VCaP (cell line): ENCODE measurements at regions not wholly inside any gene's neighbourhood (a gene's known extent, or its start where the extent isn't known, plus 50 kb on each side); places are given as distances from the start of the nearest gene placed in this dataset.
A peak's percentile ranks its signal among the peaks of the same experiment; 100 is the strongest.

ENCODE experiments used
- H3K27ac ChIP-seq: fragments of 450-650 bp; 2 replicates; pipeline ENCODE4 v1.5.1; 2017
- TF ChIP-seq, protein P1 (sequence below): fragments of 450-650 bp; conservative IDR thresholded peaks from 2 replicates; pipeline ENCODE4 v1.5.1; 2017; ENCODE audit warnings: mild to moderate bottlenecking, moderate library complexity

DNA sequence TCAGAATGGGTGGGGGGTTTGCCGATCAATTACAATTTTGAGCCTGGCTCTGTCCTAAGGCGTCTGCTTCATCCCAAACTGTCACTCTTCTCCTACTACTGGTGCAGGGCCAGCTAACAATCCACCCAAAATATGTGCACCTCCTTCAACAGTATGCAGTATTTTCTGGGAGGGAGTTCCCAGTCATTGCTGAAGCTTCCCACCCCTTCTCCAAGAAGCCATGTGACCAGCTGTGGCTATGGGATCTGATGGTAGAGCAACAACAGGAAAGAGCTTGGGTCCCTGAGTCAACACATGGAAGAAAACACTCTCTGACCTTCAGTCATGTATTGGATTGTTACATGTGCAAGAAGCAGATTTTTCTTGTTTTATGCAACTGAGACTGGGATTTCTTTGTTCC lies 185.7 kb upstream of the GHITM start:
- TF ChIP-seq, protein P1, sequence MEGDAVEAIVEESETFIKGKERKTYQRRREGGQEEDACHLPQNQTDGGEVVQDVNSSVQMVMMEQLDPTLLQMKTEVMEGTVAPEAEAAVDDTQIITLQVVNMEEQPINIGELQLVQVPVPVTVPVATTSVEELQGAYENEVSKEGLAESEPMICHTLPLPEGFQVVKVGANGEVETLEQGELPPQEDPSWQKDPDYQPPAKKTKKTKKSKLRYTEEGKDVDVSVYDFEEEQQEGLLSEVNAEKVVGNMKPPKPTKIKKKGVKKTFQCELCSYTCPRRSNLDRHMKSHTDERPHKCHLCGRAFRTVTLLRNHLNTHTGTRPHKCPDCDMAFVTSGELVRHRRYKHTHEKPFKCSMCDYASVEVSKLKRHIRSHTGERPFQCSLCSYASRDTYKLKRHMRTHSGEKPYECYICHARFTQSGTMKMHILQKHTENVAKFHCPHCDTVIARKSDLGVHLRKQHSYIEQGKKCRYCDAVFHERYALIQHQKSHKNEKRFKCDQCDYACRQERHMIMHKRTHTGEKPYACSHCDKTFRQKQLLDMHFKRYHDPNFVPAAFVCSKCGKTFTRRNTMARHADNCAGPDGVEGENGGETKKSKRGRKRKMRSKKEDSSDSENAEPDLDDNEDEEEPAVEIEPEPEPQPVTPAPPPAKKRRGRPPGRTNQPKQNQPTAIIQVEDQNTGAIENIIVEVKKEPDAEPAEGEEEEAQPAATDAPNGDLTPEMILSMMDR: no peak
- H3K27ac ChIP-seq: no peak overlapping the region

DNA sequence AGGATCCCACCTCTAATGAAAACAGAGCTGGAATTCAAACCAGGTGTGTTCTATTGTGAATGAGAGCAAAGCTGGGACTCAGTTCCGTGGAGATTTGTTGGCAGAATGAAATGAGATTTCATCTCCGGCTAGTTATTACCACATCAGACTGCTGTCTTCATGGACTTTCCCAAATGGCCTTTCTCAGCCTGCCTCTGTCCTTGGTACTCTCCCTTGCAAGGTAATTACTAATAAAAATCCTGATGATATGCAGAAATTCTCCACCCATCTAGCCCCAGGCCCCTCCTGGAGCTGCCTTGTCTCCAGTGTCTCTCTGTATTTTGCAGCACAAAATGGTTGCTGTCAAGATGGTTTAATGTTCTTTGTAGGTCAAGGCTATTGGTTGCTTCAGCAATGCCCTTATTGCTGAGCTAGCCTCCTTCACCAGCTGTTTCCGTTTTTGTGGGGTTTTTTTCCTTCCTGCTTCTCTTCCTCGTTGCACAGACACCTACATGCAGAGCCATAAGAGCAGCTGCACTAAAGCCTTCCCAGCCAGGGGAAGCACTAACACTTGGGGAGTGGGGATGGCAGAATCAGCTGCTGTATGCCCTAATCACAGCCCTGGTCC lies 185.0 kb upstream of the GHITM start:
- H3K27ac ChIP-seq: no peak overlapping the region
- TF ChIP-seq, protein P1: no peak

DNA sequence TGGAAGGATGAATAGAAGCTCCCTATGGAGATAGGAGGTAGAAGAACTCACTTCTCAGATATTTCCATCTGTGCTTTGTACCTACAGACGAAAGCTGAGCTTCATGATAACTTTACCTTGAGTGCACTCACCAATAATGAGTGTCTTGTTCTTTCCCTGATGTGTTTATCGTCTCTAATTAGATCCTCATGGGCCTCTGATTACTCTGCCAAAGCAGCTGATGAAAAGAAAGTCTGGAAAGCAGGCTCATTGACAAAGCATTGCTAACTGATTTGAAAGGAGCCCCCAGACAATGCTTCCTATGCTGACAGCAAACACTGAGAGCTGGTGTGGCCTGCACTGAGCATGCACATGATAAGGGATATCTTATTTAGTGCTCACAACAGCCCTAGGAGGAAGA lies 183.9 kb upstream of the GHITM start:
- H3K27ac ChIP-seq: no peak overlapping the region
- TF ChIP-seq, protein P1: no peak

DNA sequence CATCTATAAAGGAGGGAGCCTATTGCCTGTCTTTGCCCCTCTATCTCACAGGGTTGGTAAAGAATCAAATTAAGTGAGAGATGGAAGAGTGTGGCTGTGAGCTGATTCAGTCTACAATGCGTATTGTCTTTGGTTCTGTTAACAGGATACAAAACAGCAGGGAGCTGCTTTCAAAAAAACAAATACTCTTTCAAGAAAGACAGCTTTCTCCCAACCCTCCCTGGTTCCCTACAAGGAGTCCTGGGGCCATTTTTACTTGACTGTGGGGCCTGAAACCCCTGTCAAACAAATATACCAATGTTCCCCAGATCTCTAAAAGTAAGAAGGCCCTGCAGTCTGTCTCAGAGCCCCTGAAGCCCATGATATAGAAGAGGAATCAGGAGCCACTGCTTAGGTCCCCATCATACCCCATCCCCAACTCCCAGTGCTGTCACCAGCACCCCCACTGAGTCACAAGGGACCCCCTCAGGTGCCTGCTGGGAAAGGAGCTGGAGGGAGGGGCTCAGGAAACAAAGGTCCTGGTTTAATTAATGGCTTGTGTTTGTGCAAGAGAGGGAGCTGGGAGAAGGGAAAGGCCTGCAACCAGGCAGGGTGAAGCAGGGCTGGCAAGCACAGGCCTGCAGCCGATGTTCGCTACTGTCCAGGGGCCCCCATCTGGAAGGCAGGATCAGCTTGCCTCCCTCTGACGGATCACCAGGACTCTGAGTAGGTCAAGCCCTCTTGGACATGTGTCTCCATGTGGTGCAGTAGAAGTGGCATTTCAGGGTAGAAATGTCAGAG lies 182.0 kb upstream of the GHITM start:
- no peak overlapping the region for H3K27ac ChIP-seq
- TF ChIP-seq, protein P1: no peak

DNA sequence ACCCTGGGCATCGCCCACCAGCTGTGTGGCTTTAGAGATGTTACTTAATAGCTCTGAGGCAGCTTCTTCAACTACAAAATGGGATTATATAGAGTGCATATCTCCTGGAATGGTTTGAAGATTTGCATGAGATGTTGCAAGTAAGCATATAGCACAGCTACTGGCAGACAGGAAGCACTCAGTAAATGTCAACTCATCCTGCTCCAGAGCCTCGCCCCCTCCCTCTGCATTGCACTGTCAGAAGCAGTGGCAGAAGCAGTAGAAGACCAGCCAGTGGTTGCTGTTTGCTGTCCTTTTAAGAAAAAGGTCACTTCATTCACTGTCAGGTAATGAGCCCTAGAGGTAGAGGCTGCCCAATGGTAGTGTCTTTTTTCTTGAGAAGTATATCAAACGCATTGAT lies 180.0 kb upstream of the GHITM start:
- TF ChIP-seq, protein P1: no peak
- no peak overlapping the region for H3K27ac ChIP-seq

DNA sequence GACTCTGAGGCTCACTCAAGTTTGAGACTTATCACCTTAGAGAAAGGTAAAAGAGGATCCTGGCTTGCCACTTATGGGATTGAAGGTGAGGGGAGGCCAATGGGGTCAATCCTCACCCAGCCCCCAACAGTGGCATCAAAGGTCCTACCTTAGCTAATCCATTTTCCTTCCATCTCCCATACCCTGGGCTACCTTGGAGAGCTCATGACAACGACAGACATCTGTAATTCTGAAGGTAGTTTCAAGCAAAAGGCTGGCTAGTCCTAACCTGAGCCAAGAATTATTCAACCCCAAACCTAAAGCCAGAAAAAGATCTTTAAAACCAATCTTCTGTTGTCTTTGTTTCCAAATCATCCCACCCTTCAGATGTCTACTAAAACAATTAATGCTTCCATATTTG lies 179.2 kb upstream of the GHITM start:
- no peak overlapping the region for H3K27ac ChIP-seq
- TF ChIP-seq, protein P1: no peak

DNA sequence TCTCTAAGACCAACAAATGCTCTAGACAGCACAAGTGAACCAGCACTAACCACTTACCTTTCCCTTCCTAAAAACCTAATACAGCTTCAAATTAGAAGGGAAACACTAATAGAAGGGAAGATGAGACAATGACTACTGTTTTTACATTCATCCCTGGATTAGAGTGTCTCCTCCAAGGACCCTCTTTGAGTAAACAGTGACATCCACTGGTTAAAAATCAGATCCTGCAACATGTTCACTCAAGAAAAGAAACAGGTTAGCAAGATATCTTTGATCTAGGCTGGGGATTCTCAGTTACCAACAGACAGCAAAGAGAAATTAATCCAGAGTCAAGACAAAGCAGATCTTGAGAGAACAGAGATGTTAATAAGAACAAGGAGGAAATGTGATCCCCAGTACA lies 177.7 kb upstream of the GHITM start:
- no peak overlapping the region for H3K27ac ChIP-seq
- TF ChIP-seq, protein P1: peak; percentile 46
